ENCODE measurements at regions not wholly inside any gene's neighbourhood (a gene's known extent, or its start where the extent isn't known, plus 50 kb on each side); places are given as distances from the start of the nearest gene placed in this dataset.

DNA sequence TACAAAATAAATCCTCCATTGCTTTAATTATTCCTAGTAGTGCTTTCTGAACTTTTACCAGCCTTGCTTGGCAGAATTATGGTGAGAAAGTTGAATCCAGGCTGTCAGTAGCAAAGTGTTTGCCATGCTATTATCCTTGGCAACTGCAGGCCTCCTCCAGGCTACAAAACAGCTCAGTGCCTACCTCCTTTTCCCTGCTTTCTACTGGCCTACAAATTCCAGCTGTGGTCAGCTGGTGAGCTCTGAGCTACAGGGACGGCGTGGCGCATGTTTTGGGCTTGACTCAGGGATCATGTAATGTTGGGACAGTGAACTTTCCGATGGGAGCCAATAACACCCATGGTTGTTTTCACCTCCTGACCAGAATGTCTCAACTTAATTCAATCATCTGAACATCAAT, 456.1 kb upstream of the ADAMTS5 start:
- DNase-seq (ENCODE audit: low read depth, low spot score): no peak
- intact Hi-C loops (cut with micrococcal nuclease) (no loop called here), dilution Hi-C loops (cut with MboI; ENCODE audit: extremely low pct_ligation_motif_present, low sequenced_read_pairs) (no loop called here)
- Histone ChIP-seq H3K9ac (replicated peaks; ENCODE audit: extremely low read depth, insufficient read depth, low read length) (no peak overlapping the region), H3K9me1 (replicated peaks; ENCODE audit: control insufficient read depth, extremely low read depth, insufficient read depth, low read length) (no peaks in the 10 kb centered on the region), H3K4me1 (ENCODE audit: control insufficient read depth, extremely low read depth, insufficient read depth, low read length) (no peaks in the 10 kb centered on the region), H3K27me3 (ENCODE audit: control insufficient read depth in 2 of 2, insufficient read depth in 2 of 2, low read length in 2 of 2) (no peaks in the 10 kb centered on the region), H3K4me3 (replicated peaks in 1 of 3; ENCODE audit: insufficient read depth in 1 of 3, low read depth in 1 of 3, low read length in 3 of 3) (no peak overlapping the region), H3K27ac (ENCODE audit: insufficient read depth, low read depth, low read length) (no peak overlapping the region), H3K79me2 (ENCODE audit: control insufficient read depth, insufficient read depth, low read length) (no peaks in the 10 kb centered on the region), H4K20me1 (replicated peaks; ENCODE audit: control insufficient read depth, extremely low read depth, insufficient read depth, low read length) (no peaks in the 10 kb centered on the region), H2AFZ (ENCODE audit: low read depth, low read length) (no peak overlapping the region), H3K4me2 (ENCODE audit: insufficient read depth, low read length) (no peak overlapping the region), H3K36me3 (ENCODE audit: control insufficient read depth in 2 of 2, extremely low read depth in 1 of 2, insufficient read depth in 2 of 2, low read length in 2 of 2) (no peaks in the 10 kb centered on the region), H3K9me3 (replicated peaks; ENCODE audit: control insufficient read depth, insufficient read depth, low read length) (no peaks in the 10 kb centered on the region)
- TF ChIP-seq JUN (IDR thresholded peaks at IDR 0.05; ENCODE audit: borderline replicate concordance, insufficient read depth, insufficient read length, low read depth) (no peak), POLR2AphosphoS5 (IDR thresholded peaks at IDR 0.05; ENCODE audit: insufficient read depth, low read depth, low read length) (no peak), POLR2A (IDR thresholded peaks at IDR 0.05; ENCODE audit: low read depth, low read length) (no peak), GATA2 (IDR thresholded peaks at IDR 0.05; ENCODE audit: insufficient read depth, insufficient read length, low read depth, low read length) (no peak), FOS (IDR thresholded peaks at IDR 0.05; ENCODE audit: borderline replicate concordance, insufficient read depth, low read length) (no peak), EZH2 (IDR thresholded peaks at IDR 0.05; ENCODE audit: borderline replicate concordance, low read depth, low read length, severe bottlenecking) (no peak), CTCF (IDR thresholded peaks at IDR 0.05; ENCODE audit: extremely low read depth in 1 of 2, insufficient read depth in 1 of 2, low read depth in 1 of 2, low read length in 2 of 2) (no peak), MAX (IDR thresholded peaks at IDR 0.05; ENCODE audit: insufficient read depth, insufficient read length) (no peak), MYC (IDR thresholded peaks at IDR 0.05; ENCODE audit: low read depth, low read length) (no peak)
- CTCF ChIA-PET: interaction anchor here (2.3 kb wide), 1 partner anchor 25 kb away, joined by 6 read pairs; no protein-coding TSS in a partner anchor
- POLR2A ChIA-PET: no interaction called here
- no TSS peak for BruUV-seq (replicated peaks)
- FAIRE-seq: no peak
